ENCODE measurements at regions not wholly inside any gene's neighbourhood (a gene's known extent, or its start where the extent isn't known, plus 50 kb on each side); places are given as distances from the start of the nearest gene placed in this dataset.
"Not testable (repeated sequence)": the region's sequence is repeated elsewhere in the genome, so short reads cannot be mapped to it uniquely, and the experiment has no call there.

DNA sequence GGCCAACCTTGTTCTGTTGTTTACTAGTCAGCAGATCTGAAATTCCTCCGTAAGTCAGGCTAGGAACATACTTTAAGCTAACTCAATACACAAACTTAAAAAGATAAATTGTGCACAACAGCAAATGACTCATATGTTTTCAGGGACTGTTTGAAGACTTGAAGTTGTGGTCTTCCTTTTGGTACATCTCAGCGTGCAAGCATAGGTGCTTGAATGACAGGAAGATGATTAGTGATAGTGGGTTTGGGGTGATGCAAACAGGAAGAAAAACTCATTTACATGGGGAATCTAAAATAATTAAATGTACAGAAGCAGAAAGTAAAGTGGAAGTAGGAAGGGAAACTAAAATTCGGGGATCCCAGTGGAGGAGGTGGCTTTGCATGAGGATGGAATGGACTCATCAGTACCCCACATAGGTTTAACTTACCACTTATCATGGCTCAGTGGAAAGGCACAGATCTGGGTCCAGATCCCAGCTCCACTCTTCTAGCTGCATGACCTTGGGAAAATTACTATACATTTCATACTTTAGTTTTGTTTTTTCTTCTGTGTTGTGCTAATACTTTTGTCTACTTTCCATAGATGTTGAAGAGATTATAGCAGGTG, 122.3 kb downstream of the XCL2 start:
- no peak for DNase-seq (ENCODE audit: low read depth, low spot score)

DNA sequence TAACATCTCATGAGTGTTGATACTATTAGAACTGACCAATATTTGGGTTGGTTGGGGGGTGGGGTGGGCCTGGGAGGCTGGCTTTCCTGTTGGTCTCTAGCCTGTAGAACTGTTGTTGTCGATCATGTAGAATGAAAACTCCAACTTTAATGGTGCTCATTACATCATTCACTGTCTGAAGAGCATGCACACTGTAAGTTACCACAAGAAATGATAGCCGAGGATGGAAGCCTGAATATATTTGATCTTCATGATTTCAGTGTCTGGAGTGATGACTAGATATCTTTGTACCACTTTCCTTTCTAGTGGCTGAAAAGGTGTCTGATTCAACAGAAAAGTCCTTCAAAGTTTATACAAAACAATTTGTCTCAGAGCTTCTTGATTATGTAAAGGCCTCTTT, 123.6 kb downstream of the XCL2 start:
- DNase-seq (ENCODE audit: low read depth, low spot score): no peak

DNA sequence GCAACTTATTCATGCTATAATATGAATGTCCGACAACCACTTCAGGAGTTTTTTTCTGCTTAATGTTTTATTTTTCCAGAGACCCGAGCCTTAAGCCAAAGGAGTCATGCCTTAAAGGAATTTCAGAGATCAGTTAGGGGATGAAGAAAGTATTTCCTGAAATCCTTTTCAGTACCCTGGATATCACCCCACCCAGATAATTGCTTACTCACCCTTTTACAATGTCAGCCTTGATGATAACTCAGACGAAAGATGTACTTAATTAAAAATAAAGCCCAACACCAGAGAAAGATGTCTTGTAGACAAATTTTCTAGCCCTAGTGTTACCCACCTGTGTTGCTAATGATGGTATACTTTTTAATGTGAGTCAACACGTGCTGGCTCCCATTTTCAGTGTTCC, 124.1 kb downstream of the XCL2 start:
- no peak for DNase-seq (ENCODE audit: low read depth, low spot score)

DNA sequence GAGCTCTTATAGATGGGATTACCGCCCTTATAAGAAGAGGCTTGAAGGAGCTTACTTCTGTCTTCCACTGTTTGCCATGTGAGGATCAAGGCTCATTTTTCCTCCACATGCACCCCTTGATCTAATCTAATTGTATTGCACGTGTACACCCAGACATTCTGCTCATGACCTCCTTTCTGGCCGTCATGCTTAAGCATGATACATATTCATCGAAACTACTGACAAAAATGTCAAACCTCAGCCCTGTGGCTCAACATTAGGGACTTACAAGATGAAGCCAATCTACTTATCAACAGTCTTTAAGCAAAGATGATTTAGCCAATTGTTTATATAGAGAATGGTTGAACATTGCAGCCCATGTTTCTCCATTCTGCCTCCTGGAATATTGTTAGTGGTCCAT, 127.6 kb downstream of the XCL2 start:
- no peak for DNase-seq (ENCODE audit: low read depth, low spot score)

DNA sequence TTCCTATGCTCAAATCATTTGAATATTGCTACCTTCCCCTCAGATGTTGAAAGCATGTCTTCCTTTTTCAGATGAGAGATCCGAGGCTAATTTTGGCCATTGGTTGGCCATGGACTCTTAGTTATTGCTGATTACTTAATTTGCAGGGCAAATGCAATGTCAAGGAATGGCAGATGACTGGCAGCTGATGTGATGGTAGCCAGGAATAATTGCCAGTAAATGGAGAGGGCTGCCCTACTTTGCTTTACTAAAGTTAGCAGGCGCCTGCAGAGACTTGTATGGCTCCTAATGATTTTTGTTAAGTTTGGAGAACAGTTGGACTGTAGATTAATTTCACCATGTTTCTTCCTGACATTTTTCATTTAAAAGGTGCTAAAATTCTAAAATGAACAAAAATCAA, 128.9 kb downstream of the XCL2 start:
- DNase-seq (ENCODE audit: low read depth, low spot score): no peak

DNA sequence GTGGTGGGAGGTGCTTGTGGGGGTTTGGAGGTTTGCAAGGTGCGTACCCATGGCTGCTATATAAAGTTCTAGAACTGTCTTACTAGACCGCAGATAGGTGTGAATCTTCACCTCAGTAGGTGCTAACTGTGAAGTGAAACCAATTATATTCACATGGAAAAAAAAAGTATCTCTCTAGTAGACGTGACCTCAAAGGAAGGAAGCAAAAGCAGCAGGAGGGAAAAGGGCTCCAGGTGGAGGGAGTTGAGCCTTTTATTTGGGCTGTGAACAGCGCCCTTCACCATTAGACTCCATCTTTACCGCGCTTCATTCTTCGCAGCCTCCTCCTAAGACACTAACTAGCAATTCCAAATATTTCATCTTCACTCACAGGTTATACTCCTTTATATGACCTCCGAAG, 129.8 kb downstream of the TBX19 start:
- no peak for DNase-seq (ENCODE audit: low read depth, low spot score)

DNA sequence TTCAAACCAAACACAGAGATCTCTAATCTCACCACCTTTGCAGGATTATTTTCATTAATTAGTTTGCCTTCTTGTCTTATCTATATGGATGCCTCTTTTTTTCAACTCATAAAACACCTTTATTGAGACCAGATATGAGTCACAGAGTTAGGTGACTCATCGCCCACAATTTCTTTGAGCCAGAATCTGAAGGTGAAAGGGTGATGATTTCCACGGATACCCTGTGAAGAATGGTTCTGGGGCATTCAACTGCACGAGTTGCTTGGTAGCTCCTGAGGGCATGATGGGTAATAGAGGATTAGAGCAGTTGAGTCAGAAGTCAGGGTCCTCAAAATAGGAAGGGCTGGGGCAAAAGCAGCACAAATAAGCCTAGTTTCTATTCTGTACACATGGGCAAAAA, 128.2 kb downstream of the TBX19 start:
- no peak for DNase-seq (ENCODE audit: low read depth, low spot score)

DNA sequence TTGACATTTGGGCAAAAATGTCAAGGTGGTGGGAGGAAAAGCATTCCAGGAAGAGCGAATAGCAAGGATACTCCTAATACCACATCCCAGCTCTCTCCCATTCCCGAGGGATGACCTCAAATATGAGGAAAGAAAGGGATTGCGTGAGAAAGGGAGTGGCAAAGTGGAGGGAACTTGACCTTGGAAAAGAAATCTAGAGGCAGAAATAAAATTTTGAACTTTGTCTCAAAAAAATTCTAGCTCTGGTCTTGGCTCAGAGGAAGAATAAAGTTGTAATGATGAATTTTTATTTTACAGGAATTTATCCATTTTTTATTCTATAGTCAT, 127.8 kb downstream of the TBX19 start:
- no peak for DNase-seq (ENCODE audit: low read depth, low spot score)

DNA sequence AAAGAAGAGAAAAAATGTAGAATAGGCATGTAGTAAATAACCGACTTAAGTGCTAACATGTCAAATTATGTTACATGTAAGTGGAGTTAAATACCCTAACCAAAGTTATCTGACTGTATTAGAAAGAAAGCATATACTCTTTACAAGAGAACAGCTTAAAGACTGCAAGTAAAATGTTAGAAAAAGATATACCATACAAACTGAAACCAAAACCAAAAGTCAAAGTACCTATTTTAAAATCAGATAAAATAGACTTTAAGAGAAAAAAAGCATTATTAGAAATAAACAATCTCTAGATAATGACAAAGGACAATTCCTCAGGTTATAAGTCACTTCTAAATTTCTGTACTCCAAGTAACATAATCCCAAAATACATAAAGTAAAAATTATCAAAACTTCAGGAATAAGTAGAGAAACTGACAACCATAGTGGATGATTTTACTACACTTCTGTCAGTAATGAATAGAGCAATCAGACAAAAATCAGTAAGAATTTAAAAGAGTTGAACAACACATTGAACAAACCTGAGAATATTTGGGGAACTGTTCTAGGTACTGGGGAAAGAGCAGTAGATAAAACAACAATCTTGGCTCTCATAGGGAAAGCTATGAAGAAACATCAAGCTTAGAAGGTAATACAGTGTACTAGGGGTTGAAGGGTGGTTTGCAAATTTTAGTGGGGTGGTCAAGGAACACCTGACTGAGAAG, 127.3 kb downstream of the TBX19 start:
- no peak for DNase-seq (ENCODE audit: low read depth, low spot score)

DNA sequence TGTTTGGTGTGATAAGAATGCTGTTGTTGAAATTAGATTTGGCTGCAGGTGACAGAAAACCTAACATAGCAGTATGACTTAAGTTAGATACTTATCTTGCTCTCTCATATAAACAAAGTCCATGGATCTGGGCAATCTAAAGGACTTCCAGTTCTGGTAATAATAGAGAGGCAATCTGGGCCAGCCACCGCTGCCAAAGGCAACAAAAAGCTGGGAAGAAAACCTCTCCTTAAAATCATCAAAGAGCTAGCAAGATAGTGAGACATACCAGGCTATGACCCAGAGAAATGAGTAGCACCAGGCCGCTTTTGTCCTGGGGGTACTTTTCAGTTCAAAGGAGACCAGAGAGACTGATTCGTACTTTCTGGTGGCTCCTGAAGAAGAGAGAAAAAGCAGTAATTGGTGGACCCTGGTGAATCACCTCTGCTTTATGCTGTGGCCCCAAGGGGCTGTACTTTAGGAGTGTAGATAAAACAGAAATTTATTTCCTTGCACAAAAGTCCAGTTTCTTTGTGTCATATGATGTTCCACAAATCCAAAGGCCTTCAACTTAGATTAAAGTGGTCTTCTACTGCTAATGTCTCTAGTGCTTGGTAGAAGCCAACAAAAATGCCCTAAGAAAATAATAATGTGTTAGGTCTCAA, 125.4 kb downstream of the TBX19 start:
- DNase-seq (ENCODE audit: low read depth, low spot score): no peak

DNA sequence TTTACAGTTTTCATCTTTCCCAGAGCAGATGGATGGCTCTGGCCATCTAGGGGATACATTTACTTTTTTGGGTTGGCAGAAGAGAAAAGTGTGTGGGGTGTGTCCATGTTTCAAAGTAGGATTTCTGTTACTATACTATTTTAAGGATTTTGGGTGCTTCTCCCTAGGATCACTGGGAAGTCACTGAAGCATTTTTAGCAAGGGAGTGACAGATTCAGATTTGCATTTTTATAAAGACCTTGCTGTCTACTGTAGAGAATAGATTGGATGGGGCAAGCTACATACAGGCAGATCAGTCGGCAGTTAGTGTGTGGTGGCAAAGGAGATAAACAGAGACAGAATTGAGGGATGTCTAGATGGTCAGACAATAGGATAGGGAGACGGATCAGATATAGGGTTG, 122.5 kb downstream of the TBX19 start:
- no peak for DNase-seq (ENCODE audit: low read depth, low spot score)

DNA sequence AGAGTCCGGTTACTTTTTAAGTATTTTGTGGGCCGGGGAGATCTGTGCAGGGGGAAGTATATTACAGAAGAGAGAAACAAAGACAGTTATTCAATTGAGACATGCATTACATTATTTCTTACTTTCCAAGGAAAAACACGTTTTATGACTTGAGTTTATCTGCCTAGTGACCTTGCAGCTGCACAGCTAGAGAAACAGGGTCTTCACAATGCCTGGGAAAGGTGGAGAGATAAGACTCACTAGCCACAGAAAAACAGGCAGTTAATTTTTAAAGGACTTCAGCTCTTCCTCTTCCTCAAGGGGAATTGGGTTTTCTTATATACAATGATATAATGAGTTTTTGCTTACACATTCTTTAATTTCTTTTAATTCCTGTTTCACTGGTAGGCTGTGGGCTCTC, 121.8 kb downstream of the TBX19 start:
- not testable (repeated sequence) for DNase-seq (ENCODE audit: low read depth, low spot score)

DNA sequence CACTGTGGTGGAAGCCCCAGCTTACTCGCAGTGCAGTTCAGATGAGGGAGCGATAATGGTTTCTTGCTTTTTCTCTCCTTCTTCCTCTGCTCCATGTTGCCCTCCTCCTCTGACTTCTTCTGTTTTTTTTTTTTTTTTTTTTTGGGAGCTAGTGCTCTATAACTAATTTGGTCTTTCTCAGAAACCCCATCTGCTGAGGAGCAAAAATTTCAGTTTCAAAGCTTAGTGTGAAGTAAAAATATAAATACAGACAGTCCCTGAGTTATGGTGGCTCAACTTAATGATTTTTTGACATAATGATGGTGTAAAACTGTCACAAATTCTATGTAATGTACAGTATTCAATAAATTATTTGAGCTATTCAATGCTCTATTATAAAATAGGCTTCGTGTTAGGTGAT, 120.7 kb downstream of the TBX19 start:
- DNase-seq (ENCODE audit: low read depth, low spot score): no peak

DNA sequence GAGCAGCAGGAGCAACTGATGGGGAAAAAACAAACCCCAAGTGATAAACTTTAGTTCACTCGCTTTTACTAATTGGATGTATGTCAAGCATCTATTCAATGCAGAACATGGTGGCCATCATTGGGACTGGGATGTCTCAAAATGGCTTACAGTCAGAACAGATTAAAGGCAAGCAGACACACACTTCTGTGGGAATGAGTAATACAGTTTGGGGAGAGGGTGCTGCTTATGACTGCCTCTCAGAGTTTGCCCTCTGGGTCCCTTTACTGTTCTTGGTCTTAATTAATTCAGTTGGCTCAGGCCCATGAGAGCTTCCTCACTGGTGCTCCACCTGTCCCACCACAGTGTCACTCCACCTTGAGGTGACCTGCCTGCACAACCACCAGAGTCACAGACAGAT, 119.5 kb downstream of the TBX19 start:
- no peak for DNase-seq (ENCODE audit: low read depth, low spot score)

DNA sequence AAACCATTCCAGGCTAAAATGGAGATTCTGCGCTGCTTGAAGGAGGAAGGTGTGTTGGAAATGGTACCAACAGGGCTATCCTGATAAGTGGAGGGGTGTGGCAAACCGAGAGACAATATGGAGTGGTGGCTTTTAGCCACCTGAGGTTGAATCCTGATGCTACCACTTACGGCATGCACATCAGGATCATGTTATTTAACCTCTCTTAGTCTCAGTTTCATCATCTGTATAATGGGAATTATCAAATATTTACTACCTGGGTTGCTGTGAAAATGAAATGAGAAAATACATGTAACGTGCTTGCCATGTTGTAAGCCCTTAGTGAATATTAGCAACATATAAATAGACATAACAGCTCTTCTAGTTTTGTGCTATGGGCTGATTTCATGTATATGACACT, 117.1 kb downstream of the TBX19 start:
- DNase-seq (ENCODE audit: low read depth, low spot score): no peak

DNA sequence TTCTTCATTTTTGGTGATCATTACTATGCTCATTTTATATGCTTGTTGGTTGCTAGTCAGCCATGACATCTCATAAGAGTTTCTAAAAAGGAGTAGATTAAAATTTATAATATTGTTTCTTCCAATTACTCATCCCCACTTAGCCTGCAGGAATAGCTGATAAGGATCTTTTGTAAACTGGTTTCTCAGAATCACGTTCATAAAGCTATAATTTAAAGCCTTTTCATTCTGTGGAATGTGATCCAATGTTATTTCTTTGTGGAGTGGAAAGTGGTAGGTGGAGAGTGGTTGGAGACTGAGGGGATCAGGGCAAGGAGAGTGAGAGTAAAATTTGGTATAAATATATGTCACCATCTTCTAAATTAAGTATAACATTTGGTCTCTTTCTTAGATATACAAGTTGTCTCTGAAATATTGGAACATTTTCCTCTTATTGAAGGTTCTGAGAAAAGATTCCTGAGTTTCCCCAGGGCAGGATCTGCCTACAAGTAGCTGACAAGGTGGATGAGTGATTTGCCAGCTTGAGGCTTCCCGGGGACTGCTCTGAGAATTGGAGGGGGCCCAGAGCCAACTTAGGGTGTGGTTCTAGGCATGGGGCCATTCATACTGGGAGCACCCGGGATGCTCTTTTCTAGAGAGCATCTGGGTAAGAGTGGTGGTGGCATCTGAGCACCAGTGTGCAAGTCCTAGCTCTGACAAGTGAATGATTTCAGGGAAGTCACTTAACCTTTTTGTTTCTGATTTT, 116.4 kb downstream of the TBX19 start:
- no peak for DNase-seq (ENCODE audit: low read depth, low spot score)

DNA sequence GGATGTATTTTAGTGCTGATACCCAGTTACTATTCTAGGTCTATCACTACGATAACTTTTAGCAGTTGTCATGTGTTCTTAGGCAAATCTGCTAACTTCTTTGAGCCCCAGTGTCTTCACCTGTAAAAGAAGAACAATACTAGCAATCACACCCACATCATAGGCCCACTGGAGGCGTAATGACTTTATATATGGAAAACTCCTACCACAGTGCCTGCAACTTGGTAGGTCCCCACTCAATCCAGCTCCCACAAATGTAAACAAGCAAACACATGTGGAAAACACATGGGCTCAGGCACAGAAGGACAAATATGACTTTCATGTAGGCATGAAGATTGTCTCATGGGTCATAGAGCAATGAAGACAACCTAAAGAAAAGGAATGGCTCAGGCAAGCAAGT, 115.8 kb downstream of the TBX19 start:
- DNase-seq (ENCODE audit: low read depth, low spot score): no peak

DNA sequence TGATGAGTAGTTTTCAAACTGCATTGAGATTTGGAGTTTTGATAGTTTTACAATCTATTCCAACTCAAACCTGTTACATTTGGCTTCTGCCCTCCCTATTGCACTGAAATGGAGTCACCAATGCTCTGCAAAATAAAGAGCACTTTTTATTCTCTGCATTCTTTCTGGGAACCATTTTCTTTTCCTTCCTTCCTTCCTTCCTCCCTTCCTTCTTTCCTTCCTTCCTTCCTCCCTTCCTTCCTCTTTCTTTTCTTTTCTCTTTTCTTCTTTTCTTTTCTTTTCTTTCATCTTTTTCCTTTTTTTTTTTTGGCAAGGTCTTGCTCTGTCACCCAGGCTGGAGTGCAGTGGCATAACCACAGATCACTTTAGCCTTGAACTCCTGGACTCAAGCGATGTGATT, 114.2 kb downstream of the TBX19 start:
- no peak for DNase-seq (ENCODE audit: low read depth, low spot score)

DNA sequence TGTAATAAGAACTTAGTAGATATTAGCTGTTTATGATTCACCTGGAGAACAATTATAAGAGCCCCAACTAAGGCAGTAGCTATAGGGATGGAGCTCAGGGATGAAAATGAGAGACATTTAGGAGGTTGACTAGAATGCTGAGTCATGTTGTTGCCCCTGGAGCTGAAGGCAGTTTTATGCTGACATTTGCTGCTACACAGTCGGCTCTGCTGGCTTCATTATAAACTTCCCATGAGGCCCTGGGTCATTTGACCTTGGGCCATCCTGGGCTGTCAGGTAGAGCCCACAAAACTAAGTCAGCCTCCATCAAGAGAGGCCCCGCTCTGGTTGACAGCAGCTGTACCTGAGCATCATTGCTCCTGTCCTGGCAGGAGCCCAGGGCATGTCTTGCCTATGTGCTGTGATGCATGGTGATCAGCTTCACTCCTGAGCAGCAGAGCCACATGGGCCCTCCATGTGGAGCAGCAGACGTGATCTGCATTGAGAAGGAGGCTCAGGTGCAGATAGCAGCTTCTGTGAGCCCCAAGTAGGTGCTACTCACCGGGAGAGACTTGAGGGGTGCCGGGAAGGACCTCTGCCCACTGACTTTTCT, 112.4 kb downstream of the TBX19 start:
- DNase-seq (ENCODE audit: low read depth, low spot score): no peak

DNA sequence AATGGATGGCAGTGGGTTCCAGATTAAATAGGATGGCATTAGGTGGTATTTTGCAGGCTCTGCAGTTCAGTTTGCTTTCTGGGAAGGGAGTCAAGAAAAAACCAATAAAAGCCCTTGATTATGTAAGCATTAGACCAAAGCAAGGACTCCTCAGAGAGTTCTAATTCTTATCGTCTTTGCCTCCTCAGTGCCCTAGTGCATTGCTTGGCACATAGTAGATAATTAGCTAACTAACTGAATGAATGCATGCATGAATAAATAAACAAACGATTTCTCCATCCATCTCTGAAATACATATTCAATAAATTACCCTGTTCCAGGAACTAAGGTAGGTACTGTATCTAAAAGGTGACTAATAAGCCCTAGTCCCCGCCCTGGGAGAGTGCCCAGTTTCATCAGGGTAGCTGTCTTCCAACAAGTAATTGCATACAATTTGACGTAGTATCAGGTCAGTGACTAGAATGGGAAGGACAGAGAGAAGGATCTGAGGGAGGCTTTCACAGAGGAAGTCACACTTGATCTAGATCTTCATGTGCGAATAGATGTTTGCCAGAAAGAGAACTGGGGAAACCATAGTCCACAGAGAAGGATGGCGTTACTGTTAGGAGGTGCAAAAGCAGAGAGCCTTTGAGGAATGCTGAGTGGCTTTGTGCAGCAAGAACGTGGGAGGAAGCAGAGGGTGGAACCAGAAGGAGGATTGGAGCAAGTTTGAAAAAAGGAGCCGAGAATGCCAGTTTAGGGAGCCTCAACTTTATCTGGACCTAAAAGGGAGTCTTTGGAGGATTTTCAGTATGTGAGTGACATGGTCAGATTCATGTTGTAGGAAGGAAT, 111.4 kb downstream of the TBX19 start:
- no peak for DNase-seq (ENCODE audit: low read depth, low spot score)

DNA sequence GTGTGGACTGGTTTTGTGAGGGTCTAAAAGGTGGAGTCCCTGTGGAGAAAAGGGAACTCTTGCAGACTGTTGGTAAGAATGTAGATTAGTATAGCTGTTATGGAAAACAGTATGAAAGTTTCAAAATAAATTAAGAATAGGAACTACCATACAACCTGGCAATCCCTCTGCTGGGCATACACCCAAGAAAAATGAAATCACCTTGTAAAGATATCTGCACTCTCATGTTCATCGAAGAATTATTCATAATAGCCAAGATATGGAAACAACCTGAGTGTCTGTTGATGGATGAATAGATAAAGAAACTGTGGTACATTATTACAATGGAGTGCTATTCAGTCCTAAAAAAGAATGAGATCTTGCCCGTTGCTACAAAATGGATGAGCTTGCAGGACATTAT, 109.6 kb downstream of the TBX19 start:
- no peak for DNase-seq (ENCODE audit: low read depth, low spot score)

All from brain pericyte (primary cell).